WTC11 (cell line): ENCODE measurements at regions not wholly inside any gene's neighbourhood (a gene's known extent, or its start where the extent isn't known, plus 50 kb on each side); places are given as distances from the start of the nearest gene placed in this dataset.

ENCODE experiments used
- ATAC-seq: fragments of 200-7000 bp; cut with Tn5 transposase; 2 replicates; pipeline ENCODE4 v1.10.0; 2021; ENCODE audit warnings: mild to moderate bottlenecking, moderate library complexity
- CTCF ChIA-PET: fragments of 300-600 bp; sonication (Branson Sonifier 250); formaldehyde crosslinking; loops from one replicate; lab custom pipeline; 2021; ENCODE audit warnings: antibody characterized with exemption; lab: Charles Lee
- POLR2A ChIA-PET: fragments of 350-600 bp; sonication (Branson Sonifier 250); formaldehyde crosslinking; loops from one replicate; lab custom pipeline; 2021; ENCODE audit warnings: antibody characterized with exemption; lab: Charles Lee
- DNase-seq: peaks from one replicate; pipeline ENCODE4 v3.0.0; 2021; ENCODE audit warnings: low spot score
- H3K27ac Mint-ChIP-seq: 2 replicates; pipeline ENCODE4 v1.8.0; 2021; ENCODE audit warnings: mixed read lengths
- H3K27me3 Mint-ChIP-seq: 2 replicates; pipeline ENCODE4 v1.8.0; 2021; ENCODE audit warnings: low read depth, mild to moderate bottlenecking, moderate library complexity, mixed read lengths
- H3K36me3 Mint-ChIP-seq: 2 replicates; pipeline ENCODE4 v1.8.0; 2021; ENCODE audit warnings: mixed read lengths
- H3K4me1 Mint-ChIP-seq: 2 replicates; pipeline ENCODE4 v1.8.0; 2022; ENCODE audit warnings: mixed read lengths
- H3K4me3 Mint-ChIP-seq: 2 replicates; pipeline ENCODE4 v1.8.0; 2021; ENCODE audit warnings: mild to moderate bottlenecking, moderate library complexity, mixed read lengths
- H3K9me3 Mint-ChIP-seq: 2 replicates; pipeline ENCODE4 v1.8.0; 2021; ENCODE audit warnings: mixed read lengths
- ATF1 ChIP-seq: sonication (generic); formaldehyde crosslinking; IDR thresholded peaks from 2 replicates; pipeline ENCODE4 v1.8.1; 2023; ENCODE audit warnings: mild to moderate bottlenecking, moderate library complexity, missing genetic modification reagents
- CREB1 ChIP-seq: sonication (generic); formaldehyde crosslinking; IDR thresholded peaks from 2 replicates; pipeline ENCODE4 v1.8.0; 2023; ENCODE audit warnings: mild to moderate bottlenecking, missing genetic modification reagents
- EMX1 ChIP-seq: fragments of 250-450 bp; sonication (Bioruptor Pico); IDR thresholded peaks from 2 replicates; pipeline ENCODE4 v1.8.0; 2021; ENCODE audit warnings: mild to moderate bottlenecking
- ERG ChIP-seq: fragments of 250-450 bp; sonication (Bioruptor Pico); IDR thresholded peaks from 2 replicates; pipeline ENCODE4 v1.8.0; 2021; ENCODE audit warnings: mild to moderate bottlenecking
- ETV6 ChIP-seq: sonication (generic); formaldehyde crosslinking; IDR thresholded peaks from 2 replicates; pipeline ENCODE4 v1.8.1; 2022; ENCODE audit warnings: mild to moderate bottlenecking, missing genetic modification reagents
- FOXJ3 ChIP-seq: sonication (generic); formaldehyde crosslinking; IDR thresholded peaks from 2 replicates; pipeline ENCODE4 v1.9.0; 2021; ENCODE audit warnings: missing genetic modification reagents, mild to moderate bottlenecking, borderline replicate concordance
- FOXK1 ChIP-seq: sonication (generic); formaldehyde crosslinking; IDR thresholded peaks from 2 replicates; pipeline ENCODE4 v1.8.0; 2022; ENCODE audit warnings: mild to moderate bottlenecking, moderate library complexity, missing genetic modification reagents
- GRHL2 ChIP-seq: fragments of 250-450 bp; sonication (Bioruptor Pico); IDR thresholded peaks from 2 replicates; pipeline ENCODE4 v1.8.0; 2022; ENCODE audit warnings: mild to moderate bottlenecking, moderate library complexity; ENCODE audit not compliant: insufficient replicate concordance, severe bottlenecking
- KAT7 ChIP-seq: sonication (generic); formaldehyde crosslinking; IDR thresholded peaks from 2 replicates; pipeline ENCODE4 v1.8.1; 2023; ENCODE audit warnings: missing genetic modification reagents, mild to moderate bottlenecking, borderline replicate concordance
- MAX ChIP-seq: sonication (generic); formaldehyde crosslinking; IDR thresholded peaks from 2 replicates; pipeline ENCODE4 v1.8.0; 2022; ENCODE audit warnings: mild to moderate bottlenecking, missing genetic modification reagents
- NFATC4 ChIP-seq: fragments of 250-450 bp; sonication (Bioruptor Pico); IDR thresholded peaks from 2 replicates; pipeline ENCODE4 v1.9.0; 2021; ENCODE audit warnings: mild to moderate bottlenecking
- NFYB ChIP-seq: sonication (generic); formaldehyde crosslinking; conservative IDR thresholded peaks from 2 replicates; pipeline ENCODE4 v1.8.0; 2022; ENCODE audit warnings: low read depth, missing genetic modification reagents
- NR3C1 ChIP-seq: sonication (generic); formaldehyde crosslinking; conservative IDR thresholded peaks from 2 replicates; pipeline ENCODE4 v1.8.1; 2023; ENCODE audit warnings: low read depth, mild to moderate bottlenecking, missing genetic modification reagents
- OVOL2 ChIP-seq: fragments of 250-450 bp; sonication (Bioruptor Pico); IDR thresholded peaks from 2 replicates; pipeline ENCODE4 v1.9.0; 2021; ENCODE audit warnings: mild to moderate bottlenecking, borderline replicate concordance
- PRRX2 ChIP-seq: fragments of 250-450 bp; sonication (Bioruptor Pico); IDR thresholded peaks from 2 replicates; pipeline ENCODE4 v1.8.0; 2021; ENCODE audit warnings: mild to moderate bottlenecking
- RORB ChIP-seq: fragments of 250-450 bp; sonication (Bioruptor Pico); IDR thresholded peaks from 2 replicates; pipeline ENCODE4 v1.9.0; 2021; ENCODE audit warnings: mild to moderate bottlenecking
- SMAD3 ChIP-seq: sonication (generic); formaldehyde crosslinking; IDR thresholded peaks from 2 replicates; pipeline ENCODE4 v1.8.0; 2022; ENCODE audit warnings: missing genetic modification reagents, mild to moderate bottlenecking, borderline replicate concordance
- TP53 ChIP-seq: sonication (generic); formaldehyde crosslinking; IDR thresholded peaks from 2 replicates; pipeline ENCODE4 v1.8.1; 2023; ENCODE audit warnings: mild to moderate bottlenecking, missing genetic modification reagents
- ZNF138 ChIP-seq: sonication (generic); formaldehyde crosslinking; conservative IDR thresholded peaks from 2 replicates; pipeline ENCODE4 v1.8.1; 2022; ENCODE audit warnings: mild to moderate bottlenecking, moderate library complexity, missing genetic modification reagents
- ZSCAN18 ChIP-seq: fragments of 250-450 bp; sonication (Bioruptor Pico); IDR thresholded peaks from 2 replicates; pipeline ENCODE4 v2.1.2; 2022; ENCODE audit warnings: mild to moderate bottlenecking, moderate library complexity
- TF ChIP-seq, protein P1 (sequence below): sonication (generic); formaldehyde crosslinking; IDR thresholded peaks from 2 replicates; pipeline ENCODE4 v1.8.0; 2022; ENCODE audit warnings: mild to moderate bottlenecking, missing genetic modification reagents
- TF ChIP-seq, protein P2 (sequence below): sonication (generic); formaldehyde crosslinking; IDR thresholded peaks from 2 replicates; pipeline ENCODE4 v1.8.1; 2022; ENCODE audit warnings: mild to moderate bottlenecking, missing genetic modification reagents, moderate library complexity, borderline replicate concordance
- TF ChIP-seq, protein P3 (sequence below): fragments of 250-450 bp; sonication (Bioruptor Pico); conservative IDR thresholded peaks from 2 replicates; pipeline ENCODE4 v1.9.0; 2021; ENCODE audit warnings: mild to moderate bottlenecking
- TF ChIP-seq, protein P4 (sequence below): sonication (generic); formaldehyde crosslinking; IDR thresholded peaks from 2 replicates; pipeline ENCODE4 v1.8.1; 2023; ENCODE audit warnings: mild to moderate bottlenecking, moderate library complexity, missing genetic modification reagents

GRCh38 chr12:115891556-115892164 is 385.8 kb downstream of the MED13L start (continued):
- TF ChIP-seq CREB1 (CRISPR knock-in tag), result no peak
- TF ChIP-seq ERG (CRISPR knock-in tag), result no peak
- no peak for TF ChIP-seq SMAD3
- no peak for TF ChIP-seq MAX (CRISPR knock-in tag)
- TF ChIP-seq GRHL2 (CRISPR knock-in tag), result no peak
- TF ChIP-seq, protein P1, sequence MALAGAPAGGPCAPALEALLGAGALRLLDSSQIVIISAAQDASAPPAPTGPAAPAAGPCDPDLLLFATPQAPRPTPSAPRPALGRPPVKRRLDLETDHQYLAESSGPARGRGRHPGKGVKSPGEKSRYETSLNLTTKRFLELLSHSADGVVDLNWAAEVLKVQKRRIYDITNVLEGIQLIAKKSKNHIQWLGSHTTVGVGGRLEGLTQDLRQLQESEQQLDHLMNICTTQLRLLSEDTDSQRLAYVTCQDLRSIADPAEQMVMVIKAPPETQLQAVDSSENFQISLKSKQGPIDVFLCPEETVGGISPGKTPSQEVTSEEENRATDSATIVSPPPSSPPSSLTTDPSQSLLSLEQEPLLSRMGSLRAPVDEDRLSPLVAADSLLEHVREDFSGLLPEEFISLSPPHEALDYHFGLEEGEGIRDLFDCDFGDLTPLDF (CRISPR knock-in tag), result no peak
- no peak for TF ChIP-seq PRRX2 (CRISPR knock-in tag)
- no peak for TF ChIP-seq RORB (CRISPR knock-in tag)
- no peak for TF ChIP-seq NFATC4 (CRISPR knock-in tag)

GRCh38 chr12:115886666-115887065 is 390.8 kb downstream of the MED13L start:
- POLR2A ChIA-PET, result no interaction called here
- Mint-ChIP-seq H3K4me1 (peaks cover 23% of the 10 kb centered on the region), H3K27ac (no peak overlapping the region), H3K36me3 (no peaks in the 10 kb centered on the region), H3K4me3 (no peak overlapping the region), H3K9me3 (0 out of 2 replicates have a peak, but pooled peaks cover 3% of the 10 kb centered on the region), H3K27me3 (no peaks in the 10 kb centered on the region)
- TF ChIP-seq MAX (CRISPR knock-in tag), result no peak
- no peak for TF ChIP-seq FOXK1 (CRISPR knock-in tag)
- TF ChIP-seq TP53, result no peak
- TF ChIP-seq, protein P2, sequence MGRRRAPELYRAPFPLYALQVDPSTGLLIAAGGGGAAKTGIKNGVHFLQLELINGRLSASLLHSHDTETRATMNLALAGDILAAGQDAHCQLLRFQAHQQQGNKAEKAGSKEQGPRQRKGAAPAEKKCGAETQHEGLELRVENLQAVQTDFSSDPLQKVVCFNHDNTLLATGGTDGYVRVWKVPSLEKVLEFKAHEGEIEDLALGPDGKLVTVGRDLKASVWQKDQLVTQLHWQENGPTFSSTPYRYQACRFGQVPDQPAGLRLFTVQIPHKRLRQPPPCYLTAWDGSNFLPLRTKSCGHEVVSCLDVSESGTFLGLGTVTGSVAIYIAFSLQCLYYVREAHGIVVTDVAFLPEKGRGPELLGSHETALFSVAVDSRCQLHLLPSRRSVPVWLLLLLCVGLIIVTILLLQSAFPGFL (CRISPR knock-in tag), result no peak
- no peak for TF ChIP-seq NR3C1 (CRISPR knock-in tag)
- no peak for TF ChIP-seq NFYB (CRISPR knock-in tag)
- TF ChIP-seq EMX1 (CRISPR knock-in tag), result no peak
- TF ChIP-seq OVOL2 (CRISPR knock-in tag), result no peak
- TF ChIP-seq SMAD3, result no peak
- no peak for DNase-seq
- no peak for ATAC-seq
- CTCF ChIA-PET, result interaction anchor here (1.1 kb wide), 1 partner anchor 14 kb away, joined by 3 read pairs; no protein-coding TSS in a partner anchor

DNA sequence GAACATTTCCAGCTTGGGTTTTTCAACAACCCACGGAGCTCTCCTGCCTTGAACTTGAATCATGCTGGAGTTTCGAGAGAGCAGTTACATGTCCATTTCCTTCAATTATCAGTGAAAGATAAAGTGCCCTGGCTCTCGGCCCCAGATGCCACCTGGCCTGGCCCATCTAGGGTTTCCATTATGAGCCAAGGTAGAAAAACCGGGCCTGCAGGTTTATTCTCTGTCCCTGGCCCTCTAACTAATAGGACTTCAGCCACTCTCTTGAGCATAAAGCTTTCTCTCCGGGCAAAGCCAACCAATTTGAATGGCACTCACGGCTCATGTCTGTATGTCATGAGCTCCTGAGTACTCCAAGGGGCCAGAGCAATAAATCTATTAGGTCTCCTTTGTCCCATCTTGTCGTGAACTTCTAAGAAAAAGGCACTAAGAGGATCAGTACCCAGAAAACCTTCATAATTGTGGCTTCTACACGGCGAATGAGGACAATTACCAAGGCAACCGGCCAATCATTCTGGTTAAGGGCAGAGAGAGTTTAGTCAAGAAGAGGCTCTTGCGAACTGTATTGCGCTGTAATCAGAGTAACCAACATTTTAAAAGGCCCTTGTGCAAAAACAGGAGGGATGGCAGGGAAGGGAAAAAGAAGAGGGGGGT is 392.3 kb downstream of the MED13L start:
- no peak overlapping the region for H3K4me3 Mint-ChIP-seq
- CTCF ChIA-PET, result interaction anchor here (1.8 kb wide), 1 partner anchor 10 kb away, joined by 5 read pairs; no protein-coding TSS in a partner anchor
- ATAC-seq (no peak), DNase-seq (no peak)
- peaks cover 14% of the 10 kb centered on the region for H3K4me1 Mint-ChIP-seq
- H3K27me3 Mint-ChIP-seq, result no peaks in the 10 kb centered on the region
- POLR2A ChIA-PET, result no interaction called here
- peaks cover 4% of the 10 kb centered on the region; the same call in 1 of the 2 replicates for H3K9me3 Mint-ChIP-seq
- no peaks in the 10 kb centered on the region for H3K36me3 Mint-ChIP-seq
- no peak overlapping the region for H3K27ac Mint-ChIP-seq
- TF ChIP-seq, protein P3, sequence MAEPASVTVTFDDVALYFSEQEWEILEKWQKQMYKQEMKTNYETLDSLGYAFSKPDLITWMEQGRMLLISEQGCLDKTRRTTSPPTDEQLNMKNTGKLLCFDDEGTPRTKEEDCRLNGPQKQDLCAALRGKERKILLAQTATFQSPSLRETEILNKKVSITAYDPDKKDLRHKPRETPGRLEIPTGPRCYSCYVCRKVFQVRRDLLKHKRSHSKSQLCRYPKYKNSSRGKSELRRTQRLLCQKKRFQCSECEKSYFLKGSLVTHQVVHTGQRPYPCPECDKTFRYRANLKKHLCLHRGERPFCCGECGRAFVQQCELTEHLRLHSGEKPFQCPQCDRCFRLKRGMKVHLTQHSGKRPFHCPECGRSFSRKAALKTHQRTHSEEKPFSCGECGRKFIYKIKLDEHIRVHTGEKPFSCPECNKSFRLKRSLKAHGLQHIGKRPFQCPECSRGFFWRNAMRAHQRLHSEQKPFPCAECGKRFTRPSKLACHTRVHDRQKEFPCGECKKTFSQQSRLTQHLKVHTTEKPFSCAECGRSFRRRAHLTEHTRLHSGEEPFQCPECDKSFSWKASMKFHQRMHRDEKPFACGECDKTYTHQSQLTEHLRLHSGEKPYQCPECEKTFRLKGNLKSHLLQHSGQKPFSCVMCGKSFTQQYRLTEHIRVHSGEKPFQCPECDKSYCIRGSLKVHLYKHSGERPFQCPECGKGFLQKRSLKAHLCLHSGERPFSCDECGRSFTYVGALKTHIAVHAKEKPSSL (CRISPR knock-in tag), result no peak
- TF ChIP-seq FOXJ3 (CRISPR knock-in tag), result no peak
- TF ChIP-seq ZSCAN18 (CRISPR knock-in tag), result no peak
- no peak for TF ChIP-seq ZNF138
- TF ChIP-seq KAT7 (CRISPR knock-in tag), result no peak
- no peak for TF ChIP-seq ATF1 (CRISPR knock-in tag)
- TF ChIP-seq, protein P4, sequence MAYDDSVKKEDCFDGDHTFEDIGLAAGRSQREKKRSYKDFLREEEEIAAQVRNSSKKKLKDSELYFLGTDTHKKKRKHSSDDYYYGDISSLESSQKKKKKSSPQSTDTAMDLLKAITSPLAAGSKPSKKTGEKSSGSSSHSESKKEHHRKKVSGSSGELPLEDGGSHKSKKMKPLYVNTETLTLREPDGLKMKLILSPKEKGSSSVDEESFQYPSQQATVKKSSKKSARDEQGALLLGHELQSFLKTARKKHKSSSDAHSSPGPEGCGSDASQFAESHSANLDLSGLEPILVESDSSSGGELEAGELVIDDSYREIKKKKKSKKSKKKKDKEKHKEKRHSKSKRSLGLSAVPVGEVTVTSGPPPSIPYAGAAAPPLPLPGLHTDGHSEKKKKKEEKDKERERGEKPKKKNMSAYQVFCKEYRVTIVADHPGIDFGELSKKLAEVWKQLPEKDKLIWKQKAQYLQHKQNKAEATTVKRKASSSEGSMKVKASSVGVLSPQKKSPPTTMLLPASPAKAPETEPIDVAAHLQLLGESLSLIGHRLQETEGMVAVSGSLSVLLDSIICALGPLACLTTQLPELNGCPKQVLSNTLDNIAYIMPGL, result no peak
- no peak for TF ChIP-seq ETV6 (CRISPR knock-in tag)
- TF ChIP-seq CREB1 (CRISPR knock-in tag), result no peak
